ENCODE measurements at regions not wholly inside any gene's neighbourhood (a gene's known extent, or its start where the extent isn't known, plus 50 kb on each side); places are given as distances from the start of the nearest gene placed in this dataset.

DNA sequence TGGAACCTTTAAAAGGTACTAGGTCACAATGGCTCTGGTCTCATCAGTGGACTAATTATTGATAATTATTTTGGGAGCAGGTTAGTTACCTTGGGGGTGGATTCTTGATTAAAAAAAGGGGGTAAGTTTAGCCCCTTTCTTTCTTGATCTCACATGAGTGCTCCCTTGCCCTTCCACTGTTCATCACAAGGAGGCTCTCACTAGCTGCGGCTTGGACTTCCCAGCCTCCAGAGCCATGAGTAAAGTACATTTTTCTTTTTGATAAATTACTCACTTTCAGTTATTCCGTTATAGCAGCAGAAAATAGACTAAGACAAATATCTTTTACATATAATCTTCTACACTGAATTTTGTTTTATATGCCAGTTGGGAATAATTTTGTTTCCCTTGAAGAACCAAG is 254.8 kb upstream of the DEPDC1 start:
- TF ChIP-seq CTCF (IDR thresholded peaks at IDR 0.05) (no peak), POLR2A (IDR thresholded peaks at IDR 0.05) (no peak)
